22Rv1 (cell line): ENCODE measurements at regions not wholly inside any gene's neighbourhood (a gene's known extent, or its start where the extent isn't known, plus 50 kb on each side); places are given as distances from the start of the nearest gene placed in this dataset.

ENCODE experiments used
- H3K27ac ChIP-seq: fragments of 450-650 bp; 2 replicates; pipeline ENCODE4 v1.5.1; 2017
- ZFX ChIP-seq: fragments of 450-650 bp; IDR thresholded peaks from 2 replicates; pipeline ENCODE4 v1.6.1; 2017; ENCODE audit warnings: antibody characterized with exemption, borderline replicate concordance
- TF ChIP-seq, protein P1 (sequence below): fragments of 450-650 bp; IDR thresholded peaks from 2 replicates; pipeline ENCODE4 v1.5.1; 2017; ENCODE audit warnings: mild to moderate bottlenecking

DNA sequence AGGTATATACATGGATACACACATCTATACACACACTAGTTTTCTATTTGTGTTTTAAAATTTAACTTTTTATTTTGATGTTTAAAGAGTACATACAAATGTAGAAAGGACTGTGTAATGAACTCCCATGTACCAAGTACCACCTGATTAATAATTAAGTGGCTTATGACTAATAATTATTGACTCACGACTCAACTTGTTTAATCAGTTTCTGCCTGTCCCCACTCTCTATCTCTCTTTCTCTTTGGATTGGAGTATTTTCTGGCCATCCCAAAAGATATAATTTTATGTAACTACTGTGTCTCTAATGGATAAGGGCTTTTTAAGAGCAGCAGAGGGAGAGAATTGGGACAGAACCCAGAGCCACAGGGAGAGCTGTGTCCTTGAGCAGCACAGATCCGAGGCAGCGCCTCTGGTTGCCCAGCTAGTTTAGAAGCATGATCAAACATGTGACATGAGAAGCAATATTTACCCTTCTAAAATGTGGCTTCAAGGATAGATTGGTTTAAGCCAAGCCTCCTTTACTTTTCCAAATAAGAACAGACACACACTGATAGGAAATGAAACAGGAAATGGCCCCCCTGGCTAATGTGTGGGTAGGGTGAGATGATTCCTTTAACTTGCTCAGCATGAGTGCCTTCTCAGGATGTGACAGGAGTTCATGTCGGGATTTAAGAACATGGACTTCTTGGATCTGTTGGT lies 81.0 kb downstream of the ERMARD start:
- H3K27ac ChIP-seq = no peak overlapping the region
- TF ChIP-seq, protein P1, sequence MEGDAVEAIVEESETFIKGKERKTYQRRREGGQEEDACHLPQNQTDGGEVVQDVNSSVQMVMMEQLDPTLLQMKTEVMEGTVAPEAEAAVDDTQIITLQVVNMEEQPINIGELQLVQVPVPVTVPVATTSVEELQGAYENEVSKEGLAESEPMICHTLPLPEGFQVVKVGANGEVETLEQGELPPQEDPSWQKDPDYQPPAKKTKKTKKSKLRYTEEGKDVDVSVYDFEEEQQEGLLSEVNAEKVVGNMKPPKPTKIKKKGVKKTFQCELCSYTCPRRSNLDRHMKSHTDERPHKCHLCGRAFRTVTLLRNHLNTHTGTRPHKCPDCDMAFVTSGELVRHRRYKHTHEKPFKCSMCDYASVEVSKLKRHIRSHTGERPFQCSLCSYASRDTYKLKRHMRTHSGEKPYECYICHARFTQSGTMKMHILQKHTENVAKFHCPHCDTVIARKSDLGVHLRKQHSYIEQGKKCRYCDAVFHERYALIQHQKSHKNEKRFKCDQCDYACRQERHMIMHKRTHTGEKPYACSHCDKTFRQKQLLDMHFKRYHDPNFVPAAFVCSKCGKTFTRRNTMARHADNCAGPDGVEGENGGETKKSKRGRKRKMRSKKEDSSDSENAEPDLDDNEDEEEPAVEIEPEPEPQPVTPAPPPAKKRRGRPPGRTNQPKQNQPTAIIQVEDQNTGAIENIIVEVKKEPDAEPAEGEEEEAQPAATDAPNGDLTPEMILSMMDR = no peak
- TF ChIP-seq ZFX = no peak

DNA sequence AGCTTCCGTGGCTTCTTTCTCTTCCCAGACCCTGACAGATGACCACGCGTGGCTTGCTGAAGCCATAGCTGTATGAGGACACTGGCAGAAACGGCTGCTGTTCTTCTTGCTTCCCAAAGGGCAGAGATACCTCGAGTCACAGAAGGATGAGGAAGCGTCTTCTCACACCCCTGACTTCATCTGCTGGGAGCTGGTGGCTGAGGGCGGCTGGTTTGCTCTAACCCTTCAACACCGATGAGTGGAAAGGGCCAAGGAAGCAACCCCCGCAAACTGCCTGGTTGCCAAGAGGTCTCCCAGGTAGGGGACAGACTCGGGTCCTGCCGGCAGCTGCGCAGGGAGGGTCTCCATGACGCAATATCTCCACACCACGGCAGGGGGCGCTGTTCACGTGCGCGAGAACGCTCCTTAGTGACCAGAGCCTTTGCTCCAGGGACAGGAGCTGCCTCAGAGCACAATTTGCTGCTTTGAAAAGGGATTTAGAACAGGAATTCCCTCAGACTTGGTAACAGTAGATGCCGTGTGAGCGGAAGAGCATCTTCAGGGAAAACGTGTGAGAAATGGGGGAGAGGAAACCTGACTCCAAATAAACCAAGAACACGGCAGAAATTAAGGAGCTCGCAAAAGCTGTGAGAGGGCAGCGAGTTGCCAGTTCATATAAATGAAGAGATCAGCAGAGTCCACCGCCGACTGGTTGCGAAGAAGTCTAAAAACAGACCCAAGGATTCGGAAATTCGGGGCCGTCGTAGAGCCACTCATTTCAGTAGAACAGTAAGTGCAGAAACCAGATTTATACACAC lies 80.2 kb downstream of the ERMARD start:
- no peak overlapping the region for H3K27ac ChIP-seq
- no peak for TF ChIP-seq ZFX
- TF ChIP-seq, protein P1 = peak; percentile 95
